Liver (tissue), 7 donors: ENCODE measurements at regions not wholly inside any gene's neighbourhood (a gene's known extent, or its start where the extent isn't known, plus 50 kb on each side); places are given as distances from the start of the nearest gene placed in this dataset.

ENCODE experiments used
- DNase-seq: peaks from one replicate; pipeline ENCODE4 v3.0.0-alpha.2; 2017; ENCODE audit warnings: low spot score
- H3K27ac ChIP-seq, 2 donors: one replicate each; pipeline ENCODE4 v1.7.0; 2013; ENCODE audit warnings: inconsistent platforms in 2 of 2, low read length in 2 of 2, control low read depth in 1 of 2, low read depth in 1 of 2, mild to moderate bottlenecking in 1 of 2
- H3K27me3 ChIP-seq, 4 donors: one replicate each; pipeline versions ENCODE4 v1.6.1 to v1.7.0; 2013; ENCODE audit warnings: low read length in 3 of 4, inconsistent platforms in 1 of 4, mild to moderate bottlenecking in 1 of 4, moderate library complexity in 1 of 4; ENCODE audit not compliant: control insufficient read depth in 4 of 4, insufficient read depth in 4 of 4
- H3K36me3 ChIP-seq, 4 donors: one replicate each; pipeline versions ENCODE4 v1.6.1 to v1.7.0; 2013; ENCODE audit warnings: low read length in 3 of 4, mild to moderate bottlenecking in 3 of 4, low read depth in 1 of 4, moderate library complexity in 1 of 4; ENCODE audit not compliant: control insufficient read depth in 4 of 4, insufficient read depth in 3 of 4
- H3K4me1 ChIP-seq, 4 donors: one replicate each; pipeline versions ENCODE4 v1.6.1 to v1.7.0; 2013; ENCODE audit warnings: low read length in 3 of 4, mild to moderate bottlenecking in 3 of 4, moderate library complexity in 1 of 4; ENCODE audit not compliant: control insufficient read depth in 4 of 4, insufficient read depth in 4 of 4
- H3K4me3 ChIP-seq, 3 donors: one replicate each; pipeline versions ENCODE4 v1.6.1 to v1.7.0; 2013; ENCODE audit warnings: low read length in 3 of 3, control low read depth in 1 of 3, low read depth in 1 of 3, mild to moderate bottlenecking in 1 of 3
- H3K9ac ChIP-seq, 2 donors: one replicate each; pipeline ENCODE4 v1.7.0; 2013; ENCODE audit warnings: low read length in 2 of 2, mild to moderate bottlenecking in 2 of 2, moderate library complexity in 2 of 2, control low read depth in 1 of 2, low read depth in 1 of 2
- H3K9me3 ChIP-seq, 4 donors: one replicate each; pipeline versions ENCODE4 v1.6.1 to v1.7.0; 2013; ENCODE audit warnings: low read length in 3 of 4; ENCODE audit not compliant: control insufficient read depth in 4 of 4
- FOXA2 ChIP-seq: IDR thresholded peaks from 2 replicates; pipeline ENCODE4 v1.6.1; 2016; ENCODE audit warnings: antibody characterized with exemption
- NR2F2 ChIP-seq: IDR thresholded peaks from 2 replicates; pipeline ENCODE4 v1.6.1; 2016; ENCODE audit warnings: antibody characterized with exemption
- REST ChIP-seq: IDR thresholded peaks from 2 replicates; pipeline ENCODE4 v1.6.1; 2016; ENCODE audit warnings: antibody characterized with exemption, mild to moderate bottlenecking
- WGBS: extraction: QIAGEN DNeasy Blood & Tissue Kit; methylation state at CpG from one replicate; pipeline ENCODE4 v1.1.7; 2013; 5-methylcytosine and 5-hydroxymethylcytosine counted together
- TF ChIP-seq, protein P1 (sequence below): IDR thresholded peaks from 2 replicates; pipeline ENCODE4 v1.6.1; 2016; ENCODE audit warnings: antibody characterized with exemption
- donor health status: healthy.
- donor health status: healthy.
- donor health status: healthy.
- donor health status: healthy.

GRCh38 chr20:4065391-4065844 lies 50.1 kb upstream of the RNF24 start:
- Histone ChIP-seq H3K27ac (no peak overlapping the region), H3K27me3 (no peaks in the 10 kb centered on the region), H3K4me3 (no peak overlapping the region), H3K9me3 (no peaks in the 10 kb centered on the region), H3K9ac (no peak overlapping the region), H3K36me3 (no peaks in the 10 kb centered on the region), H3K4me1 (no peaks in the 10 kb centered on the region)
- no peak for DNase-seq
- 64% methylated on average over 2 of the region's 2 CpGs for WGBS
- TF ChIP-seq, protein P1, sequence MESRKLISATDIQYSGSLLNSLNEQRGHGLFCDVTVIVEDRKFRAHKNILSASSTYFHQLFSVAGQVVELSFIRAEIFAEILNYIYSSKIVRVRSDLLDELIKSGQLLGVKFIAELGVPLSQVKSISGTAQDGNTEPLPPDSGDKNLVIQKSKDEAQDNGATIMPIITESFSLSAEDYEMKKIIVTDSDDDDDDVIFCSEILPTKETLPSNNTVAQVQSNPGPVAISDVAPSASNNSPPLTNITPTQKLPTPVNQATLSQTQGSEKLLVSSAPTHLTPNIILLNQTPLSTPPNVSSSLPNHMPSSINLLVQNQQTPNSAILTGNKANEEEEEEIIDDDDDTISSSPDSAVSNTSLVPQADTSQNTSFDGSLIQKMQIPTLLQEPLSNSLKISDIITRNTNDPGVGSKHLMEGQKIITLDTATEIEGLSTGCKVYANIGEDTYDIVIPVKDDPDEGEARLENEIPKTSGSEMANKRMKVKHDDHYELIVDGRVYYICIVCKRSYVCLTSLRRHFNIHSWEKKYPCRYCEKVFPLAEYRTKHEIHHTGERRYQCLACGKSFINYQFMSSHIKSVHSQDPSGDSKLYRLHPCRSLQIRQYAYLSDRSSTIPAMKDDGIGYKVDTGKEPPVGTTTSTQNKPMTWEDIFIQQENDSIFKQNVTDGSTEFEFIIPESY = no peak
- TF ChIP-seq REST (no peak), NR2F2 (peak; percentile 80), FOXA2 (no peak)
